Urinary bladder (tissue), 3 donors: ENCODE measurements at regions not wholly inside any gene's neighbourhood (a gene's known extent, or its start where the extent isn't known, plus 50 kb on each side); places are given as distances from the start of the nearest gene placed in this dataset.
A peak's percentile ranks its signal among the peaks of the same experiment; 100 is the strongest.

Source experiments
- DNase-seq: peaks from one replicate; pipeline ENCODE4 v3.0.0-alpha.2; 2015; ENCODE audit errors: extremely low spot score
- H3K27ac ChIP-seq: one replicate; pipeline ENCODE4 v1.5.1; 2013; ENCODE audit warnings: low read depth, mild to moderate bottlenecking, moderate library complexity
- H3K36me3 ChIP-seq: one replicate; pipeline ENCODE4 v1.6.1; 2013; ENCODE audit warnings: mild to moderate bottlenecking, moderate library complexity; ENCODE audit not compliant: insufficient read depth
- H3K4me1 ChIP-seq: one replicate; pipeline ENCODE4 v1.6.1; 2013; ENCODE audit warnings: mild to moderate bottlenecking, moderate library complexity; ENCODE audit not compliant: insufficient read depth
- H3K4me3 ChIP-seq: one replicate; pipeline ENCODE4 v1.5.1; 2013; ENCODE audit warnings: low read depth, low read length
- WGBS: extraction: QIAGEN DNeasy Blood & Tissue Kit; methylation state at CpG from one replicate; pipeline ENCODE4 v1.1.7; 2013; 5-methylcytosine and 5-hydroxymethylcytosine counted together
- donor health status: healthy with polysubstance abuse.
- donor health status: healthy.

- Histone ChIP-seq H3K4me3 (no peak overlapping the region), H3K4me1 (no peaks in the 10 kb centered on the region), H3K36me3 (no peaks in the 10 kb centered on the region), H3K27ac (no peak overlapping the region)
- 90% methylated on average over 3 of the region's 3 CpGs for WGBS
- no peak for DNase-seq
These were observed 295.8 kb downstream of the NDFIP2 start for GRCh38 chr13:79776531-79777295.

GRCh38 chr13:79775830-79776229 lies 294.9 kb downstream of the NDFIP2 start:
- Histone ChIP-seq H3K4me3 (no peak overlapping the region), H3K4me1 (no peaks in the 10 kb centered on the region), H3K36me3 (no peaks in the 10 kb centered on the region), H3K27ac (no peak overlapping the region)
- WGBS = 12% methylated on average over 1 of the region's 1 CpG
- no peak for DNase-seq

DNA sequence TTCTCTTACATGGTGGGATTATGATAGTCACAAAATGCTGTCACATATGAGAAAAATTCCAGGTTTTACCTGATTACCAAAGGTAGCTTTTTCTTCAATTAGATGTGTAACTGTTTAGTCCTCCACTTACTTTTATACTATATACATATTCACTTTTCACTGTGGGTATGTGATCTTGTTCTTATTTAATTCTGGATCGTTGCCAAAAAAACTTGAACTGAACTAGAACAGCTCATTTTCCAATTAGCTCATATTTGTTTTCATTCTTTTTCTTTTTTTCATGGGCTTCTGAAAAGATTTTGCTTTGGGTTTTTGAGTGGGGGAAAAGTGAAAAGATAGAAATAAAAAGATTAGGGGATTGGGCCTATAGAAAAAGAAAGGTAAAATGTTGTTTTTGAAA lies 291.9 kb downstream of the NDFIP2 start:
- WGBS = 24% methylated on average over 1 of the region's 1 CpG

DNA sequence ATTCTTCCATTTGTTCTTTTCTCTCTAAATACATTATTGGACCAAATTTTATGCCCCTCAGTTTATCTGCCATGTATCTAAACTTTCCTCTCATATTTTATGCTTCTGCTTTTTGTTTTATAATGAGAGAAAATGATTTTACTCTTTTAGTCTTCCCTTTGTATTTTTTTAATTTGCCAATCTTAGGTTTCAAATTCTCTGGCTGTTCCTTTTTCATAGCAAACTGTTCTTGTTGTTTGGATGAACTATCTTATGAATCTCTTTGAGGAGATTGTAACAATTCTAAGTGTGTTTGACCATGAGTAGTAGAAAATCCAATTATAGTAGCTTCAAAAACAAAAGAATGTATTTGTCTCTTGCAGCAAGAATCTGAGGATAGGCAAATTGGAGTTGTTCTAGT lies 290.5 kb downstream of the NDFIP2 start:
- no peaks in the 10 kb centered on the region for H3K4me1 ChIP-seq
- no peak overlapping the region for H3K4me3 ChIP-seq
- H3K27ac ChIP-seq = no peak overlapping the region
- no peak for DNase-seq
- no peaks in the 10 kb centered on the region for H3K36me3 ChIP-seq

More for the DNA sequence above, 291.9 kb downstream of the NDFIP2 start:
- Histone ChIP-seq H3K4me3 (no peak overlapping the region), H3K27ac (no peak overlapping the region), H3K4me1 (no peaks in the 10 kb centered on the region), H3K36me3 (no peaks in the 10 kb centered on the region)
- DNase-seq = no peak

GRCh38 chr13:79770056-79770455 lies 289.1 kb downstream of the NDFIP2 start:
- Histone ChIP-seq H3K4me1 (no peaks in the 10 kb centered on the region), H3K36me3 (no peaks in the 10 kb centered on the region), H3K27ac (no peak overlapping the region), H3K4me3 (no peak overlapping the region)
- DNase-seq = no peak
- 89% methylated on average over 1 of the region's 1 CpG for WGBS

GRCh38 chr13:79767126-79767525 lies 286.2 kb downstream of the NDFIP2 start:
- WGBS = 66% methylated on average over 2 of the region's 2 CpGs
- Histone ChIP-seq H3K36me3 (no peaks in the 10 kb centered on the region), H3K4me3 (no peak overlapping the region), H3K4me1 (no peaks in the 10 kb centered on the region), H3K27ac (no peak overlapping the region)
- no peak for DNase-seq

DNA sequence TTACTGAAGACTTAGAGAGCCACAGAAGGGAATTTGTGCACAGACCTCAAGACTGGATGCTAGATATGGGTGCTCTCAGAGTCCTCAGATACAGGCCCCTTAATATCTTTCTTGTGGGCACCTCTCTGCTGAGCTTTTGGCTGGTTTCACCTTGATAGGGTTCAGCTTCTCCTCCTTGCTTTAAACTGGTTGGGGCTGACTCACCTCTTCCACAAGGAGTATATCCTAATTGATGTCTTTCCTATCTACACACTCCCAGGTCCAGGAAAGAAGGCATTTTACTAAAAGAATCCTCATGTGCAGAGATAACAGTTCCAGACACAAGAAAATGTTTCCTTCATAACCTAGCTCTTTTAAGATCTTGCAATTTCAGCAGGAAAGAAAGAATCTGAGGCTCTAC lies 284.4 kb downstream of the NDFIP2 start:
- no peak for DNase-seq
- H3K36me3 ChIP-seq = no peaks in the 10 kb centered on the region
- no peaks in the 10 kb centered on the region for H3K4me1 ChIP-seq
- H3K4me3 ChIP-seq = no peak overlapping the region
- no peak overlapping the region for H3K27ac ChIP-seq

GRCh38 chr13:79749984-79750551 lies 269.1 kb downstream of the NDFIP2 start:
- DNase-seq = peak; percentile 66
- H3K27ac ChIP-seq = no peak overlapping the region

GRCh38 chr13:79749566-79749965 lies 268.6 kb downstream of the NDFIP2 start:
- Histone ChIP-seq H3K36me3 (no peaks in the 10 kb centered on the region), H3K4me3 (no peak overlapping the region), H3K4me1 (no peaks in the 10 kb centered on the region), H3K27ac (no peak overlapping the region)
- DNase-seq = no peak
- WGBS = 86% methylated on average over 2 of the region's 2 CpGs

More at GRCh38 chr13:79749984-79750551, 269.1 kb downstream of the NDFIP2 start:
- 11% methylated on average over 3 of the region's 3 CpGs for WGBS
- Histone ChIP-seq H3K4me1 (no peaks in the 10 kb centered on the region), H3K4me3 (no peak overlapping the region), H3K36me3 (no peaks in the 10 kb centered on the region)

- Histone ChIP-seq H3K4me1 (no peaks in the 10 kb centered on the region), H3K4me3 (no peak overlapping the region), H3K27ac (no peak overlapping the region), H3K36me3 (no peaks in the 10 kb centered on the region)
- WGBS = 43% methylated on average over 2 of the region's 2 CpGs
- DNase-seq = no peak
These were observed 264.1 kb downstream of the NDFIP2 start for GRCh38 chr13:79745081-79745480.

DNA sequence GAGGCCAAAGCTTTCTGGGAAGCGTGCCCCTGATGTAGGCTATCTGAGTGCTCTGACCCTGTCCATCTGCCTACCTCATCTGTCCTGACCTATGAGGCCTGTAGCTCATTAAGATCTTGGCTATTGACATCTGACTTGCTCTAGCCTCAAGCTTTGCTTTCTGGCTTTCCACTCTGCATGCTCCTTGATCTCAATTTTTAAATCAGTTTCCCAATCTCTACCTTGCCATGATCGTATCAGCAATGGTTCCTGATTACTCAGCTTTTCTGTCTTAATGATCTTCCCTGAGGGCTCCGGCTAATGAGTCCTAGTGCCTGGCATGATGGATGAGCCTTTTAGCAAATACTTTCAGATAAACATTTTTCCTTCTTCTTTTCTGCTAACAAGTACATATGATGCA lies 262.0 kb downstream of the NDFIP2 start:
- Histone ChIP-seq H3K27ac (no peak overlapping the region), H3K36me3 (no peaks in the 10 kb centered on the region), H3K4me3 (no peak overlapping the region), H3K4me1 (no peaks in the 10 kb centered on the region)
- no peak for DNase-seq
- WGBS = 92% methylated on average over 3 of the region's 3 CpGs

DNA sequence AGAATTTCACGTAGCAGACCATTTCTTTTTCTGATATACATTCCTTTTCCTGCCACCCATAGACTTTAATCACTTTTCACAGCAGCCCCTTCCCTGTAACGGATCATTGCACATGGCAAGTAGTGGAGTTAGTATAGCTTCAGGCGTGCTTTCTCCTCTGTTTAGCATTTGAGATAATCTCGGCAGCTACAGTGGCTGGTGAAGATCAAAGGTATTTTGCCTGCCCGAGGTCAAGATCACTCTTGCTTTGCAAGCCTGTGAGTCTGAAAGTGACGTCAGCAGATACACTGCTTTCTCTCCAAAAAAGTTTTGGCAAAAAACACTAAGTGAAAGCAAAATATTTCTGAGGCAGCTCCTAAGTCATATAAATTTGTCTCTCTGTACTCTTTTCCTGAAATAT lies 260.0 kb downstream of the NDFIP2 start:
- H3K4me1 ChIP-seq = no peaks in the 10 kb centered on the region
- 17% methylated on average over 6 of the region's 6 CpGs for WGBS
- H3K4me3 ChIP-seq = no peak overlapping the region
- H3K27ac ChIP-seq = no peak overlapping the region
- DNase-seq = no peak
- no peaks in the 10 kb centered on the region for H3K36me3 ChIP-seq

GRCh38 chr13:79736356-79736755 lies 255.4 kb downstream of the NDFIP2 start:
- Histone ChIP-seq H3K36me3 (no peaks in the 10 kb centered on the region), H3K27ac (no peak overlapping the region), H3K4me3 (no peak overlapping the region), H3K4me1 (no peaks in the 10 kb centered on the region)
- 98% methylated on average over 1 of the region's 1 CpG for WGBS
- no peak for DNase-seq

DNA sequence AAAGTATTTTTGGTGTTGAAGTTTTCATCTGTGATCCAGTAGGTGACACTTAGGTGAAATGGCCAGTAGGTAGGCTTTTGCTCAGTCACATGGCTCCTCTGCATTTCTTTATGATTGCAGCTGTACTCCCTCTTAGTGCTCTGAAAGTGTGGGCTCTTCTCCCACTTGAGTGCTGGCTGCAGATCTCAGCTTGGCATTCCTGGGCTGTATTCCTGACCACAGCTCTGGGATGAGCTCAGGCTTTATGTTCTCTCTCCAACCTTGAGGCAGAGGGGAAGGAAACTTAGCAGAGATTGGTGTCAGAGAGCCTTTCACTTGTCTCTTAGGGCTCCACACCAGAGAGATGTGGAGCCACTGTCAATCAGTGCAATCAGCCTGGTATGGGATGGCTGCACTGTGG lies 254.3 kb downstream of the NDFIP2 start:
- Histone ChIP-seq H3K27ac (no peak overlapping the region), H3K4me1 (no peaks in the 10 kb centered on the region), H3K4me3 (no peak overlapping the region), H3K36me3 (no peaks in the 10 kb centered on the region)
- no peak for DNase-seq
